ENCODE measurements at regions not wholly inside any gene's neighbourhood (a gene's known extent, or its start where the extent isn't known, plus 50 kb on each side); places are given as distances from the start of the nearest gene placed in this dataset.

- BruUV-seq (replicated peaks), result no TSS peak
- intact Hi-C loops (cut with micrococcal nuclease), result no loop called here
- no peak overlapping the region for H4K8ac ChIP-seq (ENCODE audit: low read depth in 2 of 2, low read length in 2 of 2)
- no peak overlapping the region for H3K56ac ChIP-seq (ENCODE audit: extremely low read depth, insufficient read depth, low read length)
- dilution Hi-C loops (cut with HindIII; ENCODE audit: low sequenced_read_pairs, unreplicated experiment), result no loop called here
- TF ChIP-seq RAD21 (IDR thresholded peaks at IDR 0.05; ENCODE audit: low read length) (no peak), SMC3 (IDR thresholded peaks at IDR 0.05; ENCODE audit: low read depth, low read length) (no peak), USF2 (IDR thresholded peaks at IDR 0.05; ENCODE audit: low read depth, low read length) (no peak), FOS (IDR thresholded peaks at IDR 0.05; ENCODE audit: low read depth, low read length) (no peak), NFE2L2 (IDR thresholded peaks at IDR 0.05; ENCODE audit: low read depth, low read length) (no peak), POLR2A (IDR thresholded peaks at IDR 0.05; ENCODE audit: low read depth, low read length) (no peak), RFX5 (IDR thresholded peaks at IDR 0.05; ENCODE audit: low read depth, low read length) (no peak), BHLHE40 (IDR thresholded peaks at IDR 0.05; ENCODE audit: low read depth, low read length) (no peak)
- ChIA-PET CTCF (no interaction called here), POLR2A (ENCODE audit: unreplicated experiment) (no interaction called here)
- no peak overlapping the region for H3K4me2 ChIP-seq (ENCODE audit: low read depth, low read length)
- in situ Hi-C loops (cut with MboI; ENCODE audit: low sequenced_read_pairs), result no loop called here
- H2BK120ac ChIP-seq (ENCODE audit: low read depth, low read length), result no peak overlapping the region
- H3K9me1 ChIP-seq (ENCODE audit: insufficient read depth, low read length), result no peaks in the 10 kb centered on the region
- no peaks in the 10 kb centered on the region for H4K20me1 ChIP-seq (ENCODE audit: insufficient read depth, low read length)
- no peak overlapping the region for H4K91ac ChIP-seq (ENCODE audit: insufficient read depth, low read depth, low read length)
- no peak overlapping the region for H3K14ac ChIP-seq (replicated peaks; ENCODE audit: low read depth, low read length)
- H4K5ac ChIP-seq (ENCODE audit: low read depth, low read length), result no peak overlapping the region
- H2AK5ac ChIP-seq (ENCODE audit: low read depth, low read length), result no peak overlapping the region
- H3K36me3 ChIP-seq (ENCODE audit: control insufficient read depth, insufficient read depth, low read length), result no peaks in the 10 kb centered on the region
- no peak overlapping the region for H3K27ac ChIP-seq (ENCODE audit: insufficient read depth, low read length)
- H3K4me1 ChIP-seq (ENCODE audit: control insufficient read depth, insufficient read depth, low read length), result no peaks in the 10 kb centered on the region
- no peak overlapping the region for H3K23ac ChIP-seq (ENCODE audit: low read depth, low read length)
- H2BK15ac ChIP-seq (ENCODE audit: low read depth, low read length), result no peak overlapping the region
- no peaks in the 10 kb centered on the region for H3K9me3 ChIP-seq (ENCODE audit: control insufficient read depth, insufficient read depth, low read length)
- no peak overlapping the region for H2BK20ac ChIP-seq (ENCODE audit: low read depth, low read length)
- H3K27me3 ChIP-seq (ENCODE audit: control insufficient read depth, insufficient read depth, low read length), result no peaks in the 10 kb centered on the region
- no CpG with 5 or more reads among the region's 2 CpGs for WGBS, 2 experiments (ENCODE audit: extremely low coverage in 2 of 2, insufficient read length in 1 of 2)
- no peak overlapping the region for H3K4me3 ChIP-seq (ENCODE audit: insufficient read depth, low read depth, low read length)
- H2AK9ac ChIP-seq (replicated peaks; ENCODE audit: low read depth, low read length, poor library complexity), result no peak overlapping the region
- H3K79me1 ChIP-seq (ENCODE audit: low read depth in 1 of 2, low read length in 2 of 2), result no peaks in the 10 kb centered on the region
- H3K4ac ChIP-seq (ENCODE audit: low read depth, low read length), result no peak overlapping the region
- H3K18ac ChIP-seq (ENCODE audit: low read depth, low read length), result no peak overlapping the region
- no peak overlapping the region for H2AFZ ChIP-seq (replicated peaks; ENCODE audit: low read length, poor library complexity)
- DNase-seq, result no peak
- H3K9ac ChIP-seq (ENCODE audit: low read depth, low read length), result no peak overlapping the region
- H2BK5ac ChIP-seq (ENCODE audit: low read depth, low read length, poor library complexity, severe bottlenecking), result no peak overlapping the region
- no peak for ATAC-seq (ENCODE audit: low read depth)
Observed at GRCh38 chr7:16207321-16207720, 214.0 kb downstream of the CRPPA start.
